ENCODE measurements at regions not wholly inside any gene's neighbourhood (a gene's known extent, or its start where the extent isn't known, plus 50 kb on each side); places are given as distances from the start of the nearest gene placed in this dataset.
A peak's percentile ranks its signal among the peaks of the same experiment; 100 is the strongest.

- peak overlapping the region; percentile 60 to 66 for H3K27ac ChIP-seq
Observed at GRCh38 chr15:53389271-53390037, 370.0 kb downstream of the WDR72 start.

DNA sequence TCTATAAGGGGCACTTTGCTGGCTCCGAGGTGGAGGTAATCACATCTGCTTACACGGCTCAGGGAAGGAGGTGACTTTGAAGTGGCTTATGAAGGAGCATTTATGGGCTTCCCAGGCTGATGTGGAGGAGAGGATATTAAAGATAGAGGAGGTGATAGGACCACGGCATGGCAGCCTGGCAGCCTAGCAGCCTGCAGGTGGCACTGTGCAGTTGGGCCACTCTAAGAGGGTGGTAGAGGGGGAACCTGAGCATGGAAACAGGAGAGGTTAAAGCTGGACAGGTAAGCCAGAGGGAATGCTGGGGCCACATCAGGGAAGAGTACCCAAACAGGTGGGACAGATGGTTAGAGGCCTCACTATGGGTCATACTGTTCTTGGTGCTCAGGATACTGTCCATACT is 375.0 kb downstream of the WDR72 start:
- Histone ChIP-seq H3K27ac (no peak overlapping the region), H3K4me1 (replicated peaks in 1 of 2) (peaks cover 9 to 16% of the 10 kb centered on the region in 2 donors)
- no peak for ATAC-seq (replicated peaks in 6 of 8)

More at GRCh38 chr15:53389271-53390037, 370.0 kb downstream of the WDR72 start:
- in situ Hi-C loops (cut with MboI; ENCODE audit: low pct_unique_long_range_greater_than_20kb in 2 of 9, low sequenced_read_pairs in 9 of 9, unreplicated experiment in 9 of 9): no loop called here
- H3K4me1 ChIP-seq (replicated peaks in 1 of 2): peaks cover 35 to 48% of the 10 kb centered on the region in 2 donors
- 0 to 52% (median 26%) methylated on average over 1 to 10 of the region's 15 CpGs; no CpG with 5 or more reads in 2 of the 10 experiments for WGBS, 10 experiments
- ATAC-seq (replicated peaks in 6 of 8): peak in 5 of 8 experiments; percentile 26 to 83 (median 71)
- H3K4me3 ChIP-seq: no peak overlapping the region

GRCh38 chr15:53378096-53378800 is 381.2 kb downstream of the WDR72 start:
- Histone ChIP-seq H3K4me3 (no peak overlapping the region), H3K27ac (peak overlapping the region; percentile 9 to 34), H3K4me1 (replicated peaks in 1 of 2) (peaks cover 18 to 32% of the 10 kb centered on the region in 2 donors)
- ATAC-seq (replicated peaks in 6 of 8): peak in 5 of 8 experiments; percentile 93 to 97 (median 96)
- WGBS, 10 experiments: 0 to 79% (median 36%) methylated on average over 2 to 4 of the region's 4 CpGs; no CpG with 5 or more reads in 1 of the 10 experiments
- in situ Hi-C loops (cut with MboI; ENCODE audit: low pct_unique_long_range_greater_than_20kb in 2 of 9, low sequenced_read_pairs in 9 of 9, unreplicated experiment in 9 of 9): no loop called here

More for the DNA sequence above, 375.0 kb downstream of the WDR72 start:
- in situ Hi-C loops (cut with MboI; ENCODE audit: low pct_unique_long_range_greater_than_20kb in 2 of 9, low sequenced_read_pairs in 9 of 9, unreplicated experiment in 9 of 9): no loop called here
- H3K4me3 ChIP-seq: no peak overlapping the region
- 0 to 86% (median 54%) methylated on average over 1 to 3 of the region's 3 CpGs; no CpG with 5 or more reads in 5 of the 10 experiments for WGBS, 10 experiments

GRCh38 chr15:53367740-53368139 is 391.7 kb downstream of the WDR72 start:
- ATAC-seq (replicated peaks in 6 of 8): no peak
- no peak overlapping the region for H3K27ac ChIP-seq
- 47 to 100% (median 80%) methylated on average over 1 of the region's 1 CpG; no CpG with 5 or more reads in 1 of the 10 experiments for WGBS, 10 experiments
- no peak overlapping the region for H3K4me3 ChIP-seq
- in situ Hi-C loops (cut with MboI; ENCODE audit: low pct_unique_long_range_greater_than_20kb in 2 of 9, low sequenced_read_pairs in 9 of 9, unreplicated experiment in 9 of 9): loop anchor here in 1 of 9 experiments (25.0 kb wide), 1 partner anchor 105 kb away; no protein-coding TSS in a partner anchor
- no peaks in the 10 kb centered on the region for H3K4me1 ChIP-seq (replicated peaks in 1 of 2)

DNA sequence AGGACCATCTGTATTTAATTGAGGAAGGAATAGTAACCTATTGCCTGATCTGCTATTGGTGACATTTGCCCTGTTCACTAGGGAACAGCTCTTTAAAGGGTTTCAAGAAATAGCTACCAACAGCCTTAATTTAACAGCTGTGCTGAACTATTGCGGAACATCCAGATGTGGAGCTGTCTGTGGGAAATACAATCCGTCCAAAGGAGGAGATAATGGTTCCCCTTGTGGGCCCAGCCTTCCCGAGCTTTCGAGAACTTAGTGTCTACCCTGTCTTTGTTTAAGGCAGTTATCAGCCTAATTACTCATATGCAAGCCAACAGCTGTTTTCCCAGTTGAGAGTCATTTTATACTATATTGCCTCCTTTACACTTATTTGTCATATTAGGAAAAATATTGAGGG is 398.6 kb downstream of the WDR72 start:
- H3K4me1 ChIP-seq (replicated peaks in 1 of 2): no peaks in the 10 kb centered on the region
- in situ Hi-C loops (cut with MboI; ENCODE audit: low pct_unique_long_range_greater_than_20kb in 2 of 9, low sequenced_read_pairs in 9 of 9, unreplicated experiment in 9 of 9): loop anchor here in 1 of 9 experiments (25.0 kb wide), 1 partner anchor 99 kb away; no protein-coding TSS in a partner anchor
- ATAC-seq (replicated peaks in 6 of 8): no peak
- WGBS, 10 experiments: 0 to 100% (median 84%) methylated on average over 1 to 4 of the region's 4 CpGs; no CpG with 5 or more reads in 5 of the 10 experiments
- H3K27ac ChIP-seq: no peak overlapping the region
- no peak overlapping the region for H3K4me3 ChIP-seq

- peaks cover 6 to 13% of the 10 kb centered on the region in 2 donors for H3K4me1 ChIP-seq (replicated peaks in 1 of 2)
- 0 to 90% (median 0%) methylated on average over 1 to 2 of the region's 2 CpGs; no CpG with 5 or more reads in 2 of the 10 experiments for WGBS, 10 experiments
- in situ Hi-C loops (cut with MboI; ENCODE audit: low pct_unique_long_range_greater_than_20kb in 2 of 9, low sequenced_read_pairs in 9 of 9, unreplicated experiment in 9 of 9): loop anchor here in 1 of 9 experiments (25.0 kb wide), 1 partner anchor 97 kb away; no protein-coding TSS in a partner anchor
- no peak overlapping the region for H3K27ac ChIP-seq
- ATAC-seq (replicated peaks in 6 of 8): no peak
- H3K4me3 ChIP-seq: no peak overlapping the region
Observed at GRCh38 chr15:53359038-53359437, 400.4 kb downstream of the WDR72 start.

DNA sequence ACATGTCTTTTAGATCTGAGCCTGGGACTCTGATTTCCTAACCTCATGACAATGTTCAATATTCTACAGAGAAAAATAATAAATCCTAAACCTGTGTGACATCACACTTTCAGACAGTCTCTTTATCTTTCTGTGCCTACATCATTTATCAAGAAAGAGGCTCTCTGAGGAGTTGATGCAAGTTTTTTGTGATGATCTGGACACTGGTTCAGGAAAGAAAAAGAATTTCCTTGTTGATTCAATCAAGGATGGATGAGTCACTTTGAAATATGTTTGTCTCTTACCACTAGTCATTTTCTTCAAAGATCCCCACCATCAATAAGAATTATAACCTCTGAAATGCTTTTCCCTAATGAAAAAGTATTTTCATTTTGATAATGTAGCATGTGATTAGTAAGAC is 404.6 kb downstream of the WDR72 start:
- in situ Hi-C loops (cut with MboI; ENCODE audit: low pct_unique_long_range_greater_than_20kb in 2 of 9, low sequenced_read_pairs in 9 of 9, unreplicated experiment in 9 of 9): loop anchor here in 1 of 9 experiments (25.0 kb wide), 1 partner anchor 93 kb away; no protein-coding TSS in a partner anchor

GRCh38 chr15:53351373-53351772 is 408.1 kb downstream of the WDR72 start:
- in situ Hi-C loops (cut with MboI; ENCODE audit: low pct_unique_long_range_greater_than_20kb in 2 of 9, low sequenced_read_pairs in 9 of 9, unreplicated experiment in 9 of 9): loop anchor here in 1 of 9 experiments (25.0 kb wide), 1 partner anchor 89 kb away; no protein-coding TSS in a partner anchor
- no peak for ATAC-seq (replicated peaks in 6 of 8)
- H3K27ac ChIP-seq: no peak overlapping the region
- WGBS, 10 experiments: 0 to 100% (median 56%) methylated on average over 1 to 3 of the region's 3 CpGs
- H3K4me1 ChIP-seq (replicated peaks in 1 of 2): peaks cover 12 to 18% of the 10 kb centered on the region in 2 donors
- H3K4me3 ChIP-seq: no peak overlapping the region

More for the DNA sequence above, 404.6 kb downstream of the WDR72 start:
- Histone ChIP-seq H3K4me3 (no peak overlapping the region), H3K27ac (no peak overlapping the region), H3K4me1 (replicated peaks in 1 of 2) (peaks cover 6 to 14% of the 10 kb centered on the region in 2 donors)
- ATAC-seq (replicated peaks in 6 of 8): peak in 5 of 8 experiments; percentile 53 to 86 (median 68)

GRCh38 chr15:53346583-53346982 is 412.9 kb downstream of the WDR72 start:
- WGBS, 10 experiments: 0 to 95% (median 63%) methylated on average over 1 to 3 of the region's 3 CpGs; no CpG with 5 or more reads in 3 of the 10 experiments
- in situ Hi-C loops (cut with MboI; ENCODE audit: low pct_unique_long_range_greater_than_20kb in 2 of 9, low sequenced_read_pairs in 9 of 9, unreplicated experiment in 9 of 9): no loop called here
- H3K27ac ChIP-seq: no peak overlapping the region
- H3K4me1 ChIP-seq (replicated peaks in 1 of 2): peaks cover 4 to 6% of the 10 kb centered on the region in 2 donors
- H3K4me3 ChIP-seq: no peak overlapping the region
- ATAC-seq (replicated peaks in 6 of 8): no peak

GRCh38 chr15:53331328-53332190 is 427.9 kb downstream of the WDR72 start:
- 0 to 88% (median 49%) methylated on average over 1 to 3 of the region's 3 CpGs; no CpG with 5 or more reads in 1 of the 10 experiments for WGBS, 10 experiments
- peak in 4 of 8 experiments; percentile 50 to 89 (median 68) for ATAC-seq (replicated peaks in 6 of 8)

GRCh38 chr15:53328341-53328740 is 431.1 kb downstream of the WDR72 start:
- in situ Hi-C loops (cut with MboI; ENCODE audit: low pct_unique_long_range_greater_than_20kb in 2 of 9, low sequenced_read_pairs in 9 of 9, unreplicated experiment in 9 of 9): no loop called here
- ATAC-seq (replicated peaks in 6 of 8): no peak
- Histone ChIP-seq H3K4me3 (no peak overlapping the region), H3K4me1 (replicated peaks in 1 of 2) (peaks cover 31 to 45% of the 10 kb centered on the region in 2 donors), H3K27ac (no peak overlapping the region)
- WGBS, 10 experiments: 0 to 100% (median 7%) methylated on average over 1 of the region's 1 CpG; no CpG with 5 or more reads in 6 of the 10 experiments

More at GRCh38 chr15:53331328-53332190, 427.9 kb downstream of the WDR72 start:
- no peak overlapping the region for H3K4me3 ChIP-seq
- in situ Hi-C loops (cut with MboI; ENCODE audit: low pct_unique_long_range_greater_than_20kb in 2 of 9, low sequenced_read_pairs in 9 of 9, unreplicated experiment in 9 of 9): no loop called here
- no peak overlapping the region for H3K27ac ChIP-seq
- H3K4me1 ChIP-seq (replicated peaks in 1 of 2): peaks cover 12 to 18% of the 10 kb centered on the region in 2 donors

DNA sequence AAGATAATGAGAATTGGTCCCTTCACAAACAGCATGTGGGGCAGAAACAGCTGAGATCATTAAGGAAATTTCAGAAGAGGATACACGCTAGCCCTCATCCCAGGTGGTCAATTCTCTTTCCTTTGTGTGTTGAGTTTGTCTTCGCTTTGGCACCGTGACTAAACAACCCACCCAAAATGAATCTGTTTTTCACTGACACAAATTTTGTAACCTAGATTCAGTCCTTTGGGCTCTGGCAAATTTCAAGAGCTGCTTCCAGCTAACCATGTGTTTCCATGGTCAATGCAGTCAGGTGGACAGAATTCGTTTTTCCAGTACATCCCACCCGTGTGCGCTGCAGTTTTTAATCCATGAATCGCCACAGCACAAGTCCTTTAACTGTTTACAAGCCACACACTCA is 435.4 kb downstream of the WDR72 start:
- peaks cover 25 to 35% of the 10 kb centered on the region in 2 donors for H3K4me1 ChIP-seq (replicated peaks in 1 of 2)
- WGBS, 10 experiments: 17 to 58% (median 34%) methylated on average over 4 to 7 of the region's 7 CpGs; no CpG with 5 or more reads in 4 of the 10 experiments
- H3K27ac ChIP-seq: no peak overlapping the region
- peak in 1 of 8 experiments; percentile 25 for ATAC-seq (replicated peaks in 6 of 8)
- in situ Hi-C loops (cut with MboI; ENCODE audit: low pct_unique_long_range_greater_than_20kb in 2 of 9, low sequenced_read_pairs in 9 of 9, unreplicated experiment in 9 of 9): no loop called here
- no peak overlapping the region for H3K4me3 ChIP-seq

All from motor neuron (in vitro differentiated cells).